ENCODE measurements at regions not wholly inside any gene's neighbourhood (a gene's known extent, or its start where the extent isn't known, plus 50 kb on each side); places are given as distances from the start of the nearest gene placed in this dataset.
"Not testable (repeated sequence)": the region's sequence is repeated elsewhere in the genome, so short reads cannot be mapped to it uniquely, and the experiment has no call there.

DNA sequence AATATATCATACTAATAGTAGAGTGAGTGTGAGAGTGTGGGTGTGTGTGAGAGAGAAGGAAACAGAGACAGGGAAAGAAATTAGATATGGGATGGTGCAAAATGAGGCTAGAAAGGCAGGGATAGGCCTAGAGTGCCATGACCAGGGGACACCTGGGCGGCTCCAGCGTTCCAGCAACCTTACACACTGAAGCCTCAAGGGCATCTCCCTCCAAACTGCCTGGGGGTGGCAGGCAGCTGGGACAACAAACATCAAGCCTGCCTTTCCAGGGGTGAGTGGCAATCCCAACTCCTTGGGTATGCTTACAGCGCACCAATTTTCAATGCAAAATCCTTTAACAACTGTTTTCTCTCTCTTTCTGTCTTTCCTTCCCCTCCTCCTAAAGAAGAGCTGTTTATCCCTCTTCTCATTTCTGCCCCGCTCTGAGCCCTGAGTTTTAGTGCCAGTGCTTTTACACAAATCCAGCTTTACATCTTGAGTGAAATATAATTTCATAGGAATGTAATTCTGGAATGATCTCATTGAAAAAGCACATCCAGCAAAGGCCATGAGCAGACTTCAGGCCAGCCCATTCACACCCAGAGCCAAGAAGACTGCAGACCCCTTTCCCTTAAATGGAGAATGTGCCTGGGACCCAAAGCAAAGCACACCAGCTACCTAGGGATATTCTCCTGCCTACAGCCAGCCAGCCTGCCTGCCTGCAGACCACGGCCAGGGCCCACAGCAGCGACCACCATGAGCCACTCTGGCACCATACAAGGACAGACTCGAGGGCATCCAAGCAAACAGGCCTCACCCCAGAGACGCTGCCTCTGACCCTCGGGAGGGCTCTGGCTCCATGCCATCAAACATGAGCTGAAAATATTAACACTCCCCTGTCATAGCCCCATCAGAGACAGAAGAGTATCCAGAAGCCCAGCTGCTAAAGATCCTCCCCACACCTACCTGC, 90.3 kb downstream of the RPL27A start:
- DNase-seq (ENCODE audit: low spot score) = peak; percentile 42

- no peak for DNase-seq (ENCODE audit: low spot score)
Measured at GRCh38 chr11:8773916-8774539, 91.4 kb downstream of the RPL27A start.

DNA sequence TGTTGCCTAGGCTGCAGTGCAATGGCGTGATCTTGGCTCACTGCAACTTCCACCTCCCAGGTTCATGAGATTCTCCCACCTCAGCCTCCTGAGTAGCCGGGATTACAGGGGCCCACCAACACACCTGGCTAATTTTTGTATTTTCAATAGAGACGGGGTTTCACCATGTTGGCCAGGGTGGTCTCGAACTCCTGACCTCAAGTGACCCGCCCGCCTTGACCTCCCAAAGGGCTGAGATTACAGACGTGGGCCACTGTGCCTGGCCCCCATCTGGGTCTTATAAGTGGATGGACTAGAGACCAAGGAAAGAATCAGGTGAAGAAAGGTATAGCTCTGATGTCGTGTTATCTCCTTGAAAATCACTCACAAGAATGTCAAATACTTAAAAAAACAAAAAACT, 92.3 kb downstream of the RPL27A start:
- not testable (repeated sequence) for DNase-seq (ENCODE audit: low spot score)

DNA sequence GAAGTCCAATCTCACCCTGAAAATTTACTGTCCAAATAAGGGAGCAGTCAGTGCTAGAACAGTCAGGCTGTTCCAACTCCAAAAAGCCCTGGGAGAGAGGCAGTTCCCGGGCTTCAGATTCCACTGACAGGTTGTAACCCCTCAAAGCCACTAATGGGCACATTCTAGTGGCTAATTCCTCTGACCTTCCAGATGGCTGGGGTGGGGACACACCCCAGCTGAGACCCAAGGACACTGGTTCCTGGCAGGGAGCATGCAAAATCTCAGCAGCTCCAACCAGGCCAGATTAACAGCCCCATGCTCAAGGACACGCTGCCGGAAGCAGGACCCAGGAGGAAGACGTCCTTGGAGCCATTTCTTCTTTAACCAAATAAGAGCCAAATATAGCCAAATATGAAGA, 92.7 kb downstream of the RPL27A start:
- DNase-seq (ENCODE audit: low spot score) = peak; percentile 30

GRCh38 chr11:8775734-8776133, 93.1 kb downstream of the RPL27A start:
- no peak for DNase-seq (ENCODE audit: low spot score)

DNA sequence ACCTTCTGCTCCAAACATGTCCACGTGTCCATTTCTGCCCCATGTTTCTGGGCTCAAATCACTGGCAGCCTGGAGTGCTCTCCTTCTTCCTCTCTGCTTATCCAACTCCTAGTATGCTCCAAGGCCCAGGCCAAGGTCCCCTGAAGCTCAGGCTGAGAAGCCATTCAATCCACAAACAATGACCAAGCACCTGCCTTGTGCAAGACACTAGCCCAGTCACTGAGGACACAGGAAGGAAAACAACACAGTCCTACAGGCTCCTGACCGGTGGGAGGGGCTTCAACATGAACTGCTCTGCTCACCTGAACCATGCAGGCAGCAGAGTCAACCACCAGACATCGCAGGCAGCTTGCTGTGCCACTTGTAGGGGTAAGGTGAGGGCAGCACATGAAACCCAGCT, 93.6 kb downstream of the RPL27A start:
- no peak for DNase-seq (ENCODE audit: low spot score)

- peak; percentile 41 for DNase-seq (ENCODE audit: low spot score)
Measured at GRCh38 chr11:8777907-8778767, 95.5 kb downstream of the RPL27A start.

GRCh38 chr11:8779107-8779506, 96.5 kb downstream of the RPL27A start:
- no peak for DNase-seq (ENCODE audit: low spot score)

DNA sequence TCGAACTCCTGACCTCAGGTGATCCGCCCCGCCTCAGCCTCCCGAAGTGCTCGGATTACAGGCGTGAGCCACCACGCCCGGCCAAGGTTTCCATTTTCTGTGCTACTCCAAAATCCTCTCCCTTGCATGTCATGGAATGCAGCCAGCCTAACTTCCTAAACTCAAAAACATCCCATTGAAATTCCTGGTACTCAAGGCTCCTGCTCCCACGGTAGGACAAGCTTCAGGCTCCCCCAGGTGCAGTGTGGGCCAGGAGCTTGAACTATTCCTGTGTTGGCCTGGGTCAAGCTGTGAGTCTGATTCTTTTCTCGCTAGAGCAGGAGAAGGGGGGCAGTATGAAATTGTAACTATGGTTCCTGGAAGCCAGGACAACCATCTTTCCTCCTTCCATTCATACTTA, 97.1 kb downstream of the RPL27A start:
- DNase-seq (ENCODE audit: low spot score) = no peak

- DNase-seq (ENCODE audit: low spot score) = no peak
Measured at GRCh38 chr11:8784954-8785353, 102.4 kb downstream of the RPL27A start.

DNA sequence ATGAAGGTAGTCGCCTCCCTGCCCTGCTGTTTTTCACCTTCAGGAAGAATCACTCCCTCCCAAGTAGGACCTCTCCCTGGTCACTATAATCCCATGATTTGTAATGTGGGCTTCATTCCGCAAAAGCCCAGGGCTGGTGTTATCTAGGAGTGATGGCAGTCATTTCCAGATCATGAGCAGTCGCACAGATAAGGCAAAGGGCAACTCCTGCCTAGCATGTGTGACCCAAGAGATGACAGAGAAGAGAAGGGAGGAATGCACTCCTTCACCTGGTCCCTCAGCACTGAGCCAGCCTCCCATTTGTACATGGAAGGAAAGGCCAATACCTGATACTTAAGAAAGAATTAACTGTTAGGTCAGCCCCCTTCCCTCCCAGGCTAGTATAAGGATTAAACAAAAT, 102.9 kb downstream of the RPL27A start:
- no peak for DNase-seq (ENCODE audit: low spot score)

DNA sequence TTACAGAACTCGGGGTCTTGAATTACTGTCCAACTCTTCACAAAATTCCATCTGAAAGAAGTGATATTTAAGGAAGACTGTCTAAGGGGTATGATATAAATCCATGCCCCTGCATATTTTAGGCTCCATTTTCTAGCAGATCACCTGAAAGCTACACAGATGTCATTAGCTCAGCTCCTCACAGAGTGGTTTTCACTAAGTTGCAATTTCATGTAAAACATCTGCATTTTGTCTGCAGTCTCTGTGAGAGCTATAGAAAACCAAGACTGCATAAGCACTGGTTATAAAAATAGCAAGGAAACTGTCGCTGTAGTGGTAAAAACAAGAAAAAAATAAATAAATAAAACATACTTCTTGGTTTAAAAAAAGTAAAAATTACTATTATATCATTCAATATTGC, 103.4 kb downstream of the RPL27A start:
- DNase-seq (ENCODE audit: low spot score) = no peak

DNA sequence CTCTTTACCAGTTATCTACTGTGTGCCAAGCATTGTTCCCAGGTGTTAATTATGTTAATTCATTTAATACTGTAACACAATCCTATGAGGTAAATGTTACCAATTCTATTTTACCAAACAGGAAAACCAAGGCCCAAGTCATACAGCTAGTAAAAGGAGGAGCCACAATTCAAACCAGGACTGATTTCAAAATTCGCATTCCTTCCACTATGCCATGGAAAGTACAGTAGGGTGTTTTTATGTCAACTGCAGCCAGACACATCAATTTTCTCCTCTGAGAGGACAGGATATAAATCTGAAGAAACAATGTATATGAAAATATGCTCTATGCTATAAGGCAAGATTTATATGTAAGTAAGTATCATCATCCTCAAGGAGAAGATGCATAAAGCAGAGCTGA, 104.3 kb downstream of the RPL27A start:
- peak; percentile 38 for DNase-seq (ENCODE audit: low spot score)

DNA sequence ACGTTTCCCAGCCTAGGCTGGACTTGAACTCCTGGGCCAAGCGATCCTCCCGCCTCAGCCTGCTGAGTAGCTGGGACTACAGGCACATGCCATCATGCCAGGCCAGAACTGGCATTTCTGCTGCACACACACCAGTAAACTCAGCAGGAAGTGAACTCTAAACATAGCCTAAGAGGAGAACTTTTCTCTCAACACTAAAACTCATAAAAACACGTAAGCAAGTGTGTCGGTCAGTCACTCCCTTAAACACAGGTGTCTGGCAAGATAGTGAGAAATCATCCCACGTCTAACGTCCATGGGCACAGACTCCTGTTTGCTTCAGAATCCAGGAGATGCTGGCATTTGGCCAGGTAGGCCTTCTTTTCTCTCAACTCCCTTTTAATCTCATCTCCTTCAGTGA, 104.8 kb downstream of the RPL27A start:
- DNase-seq (ENCODE audit: low spot score) = no peak

GRCh38 chr11:8788616-8789015, 106.0 kb downstream of the RPL27A start:
- DNase-seq (ENCODE audit: low spot score) = no peak

- no peak for DNase-seq (ENCODE audit: low spot score)
Measured at GRCh38 chr11:8789864-8790263, 107.3 kb downstream of the RPL27A start.

DNA sequence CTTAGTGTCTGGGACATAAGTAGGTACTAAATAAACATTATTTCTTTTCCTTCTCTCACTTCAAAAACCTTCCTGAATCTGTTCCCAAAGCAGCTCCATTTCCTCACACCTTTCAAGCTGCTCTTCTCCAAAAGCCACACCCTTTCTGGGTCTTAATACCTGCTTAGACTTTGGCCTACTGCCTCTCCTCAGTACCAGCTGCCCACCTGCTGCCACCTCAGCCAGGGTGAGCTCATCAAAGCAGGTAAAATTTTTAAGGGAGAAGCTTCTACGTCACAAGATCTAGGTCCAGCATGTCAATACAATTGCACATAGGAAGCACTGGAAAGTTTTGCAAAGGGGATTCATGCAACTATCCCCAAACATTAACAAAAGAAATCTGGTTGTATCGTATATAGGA, 108.4 kb downstream of the RPL27A start:
- DNase-seq (ENCODE audit: low spot score) = no peak

DNA sequence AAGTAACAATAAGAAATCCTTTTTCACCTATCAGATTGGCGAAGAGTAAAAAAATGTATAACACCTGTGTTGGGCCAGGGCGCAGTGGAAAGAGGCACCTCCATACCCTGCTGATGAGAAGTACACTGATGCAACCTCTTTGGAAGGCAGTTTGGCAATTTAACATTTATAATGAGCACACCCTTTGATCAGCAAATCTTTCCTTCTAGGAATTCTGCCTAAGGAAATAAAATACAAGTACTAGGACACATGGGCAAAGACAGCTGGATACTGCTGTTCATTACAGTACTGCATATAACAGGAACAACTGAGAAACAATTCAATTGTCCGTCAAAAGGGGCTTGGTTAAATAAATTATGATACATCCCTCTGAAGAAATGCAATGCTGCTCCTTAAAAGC, 110.1 kb downstream of the RPL27A start:
- no peak for DNase-seq (ENCODE audit: low spot score)

DNA sequence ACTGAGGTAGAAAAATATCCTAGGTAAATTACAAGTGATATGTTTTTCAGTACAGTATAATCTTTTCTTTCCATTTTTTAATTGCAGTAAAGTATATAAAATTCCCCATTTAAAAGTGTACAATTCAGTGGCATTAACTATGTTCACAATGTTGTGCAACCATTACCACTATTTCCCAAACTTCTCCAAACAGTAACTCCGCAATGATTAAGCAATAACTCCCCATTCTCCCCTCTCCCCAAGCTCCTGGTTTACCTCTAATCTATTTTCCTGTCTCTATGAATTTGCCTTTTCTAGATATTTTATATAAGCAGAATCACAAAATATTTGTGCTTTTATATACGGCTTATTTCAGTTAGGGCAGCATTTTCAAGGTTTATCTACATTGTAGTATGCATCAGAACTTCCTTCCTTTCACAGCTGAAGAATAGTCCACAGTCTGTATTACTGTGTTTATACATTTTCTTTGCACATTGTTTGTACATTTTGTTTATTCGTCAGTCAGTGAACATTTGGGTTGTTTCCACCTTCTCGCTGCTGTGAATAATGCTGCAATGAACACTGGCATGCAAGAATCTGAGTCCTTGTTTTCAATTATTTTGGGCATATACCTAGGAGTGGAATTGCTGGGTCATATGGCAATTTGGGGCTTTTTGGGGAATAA, 110.7 kb downstream of the RPL27A start:
- no peak for DNase-seq (ENCODE audit: low spot score)

GRCh38 chr11:8794126-8794525, 111.5 kb downstream of the RPL27A start:
- DNase-seq (ENCODE audit: low spot score) = no peak

GRCh38 chr11:8794677-8795103, 112.1 kb downstream of the RPL27A start:
- DNase-seq (ENCODE audit: low spot score) = no peak

DNA sequence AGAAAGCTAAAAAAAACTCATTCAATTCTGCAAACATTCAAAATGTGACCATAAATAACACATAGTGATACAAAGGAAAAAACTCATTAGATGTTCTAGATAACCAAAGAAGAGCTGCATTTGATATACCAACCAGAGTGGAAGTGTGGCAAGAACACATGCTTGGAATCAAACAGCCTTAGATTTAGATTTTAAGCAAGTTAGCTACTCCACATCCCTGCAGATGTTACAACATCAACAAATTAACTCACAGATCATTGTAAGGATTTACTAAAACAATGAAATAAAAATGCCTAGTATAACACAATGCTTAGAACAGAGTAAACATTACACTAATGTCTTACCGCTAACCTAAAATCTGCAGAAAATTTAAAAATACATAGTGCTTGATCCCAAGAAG, 114.0 kb upstream of the AKIP1 start:
- DNase-seq (ENCODE audit: low spot score) = no peak
